Natural killer cell treated with Interleukin-12 subunit alpha and Interleukin-12 subunit beta and Interleukin-15 and Interleukin-18, amount 100 ng/mL, for 72 hours (primary cell): ENCODE measurements at regions not wholly inside any gene's neighbourhood (a gene's known extent, or its start where the extent isn't known, plus 50 kb on each side); places are given as distances from the start of the nearest gene placed in this dataset.
A peak's percentile ranks its signal among the peaks of the same experiment; 100 is the strongest.

Experiments
- ATAC-seq, 2 donors: fragments of 150-1000 bp; cut with Tn5 transposase in 1 of 2; sonication (Bioruptor Pico), chemical (Tn5 transposase) in 1 of 2; 2 replicates each; pipeline ENCODE4 v1.10.0; 2021
- DNase-seq: peaks from one replicate; pipeline ENCODE4 v3.0.0; 2022; ENCODE audit warnings: low spot score
- H3K27ac Mint-ChIP-seq, 2 donors: 1 replicate in 1 of 2; 2 replicates in 1 of 2; pipeline ENCODE4 v1.8.0; 2022; ENCODE audit warnings: mixed read lengths in 2 of 2, mild to moderate bottlenecking in 1 of 2, moderate library complexity in 1 of 2
- H3K27me3 Mint-ChIP-seq, 2 donors: 1 replicate in 1 of 2; 2 replicates in 1 of 2; pipeline ENCODE4 v1.8.0; 2022; ENCODE audit warnings: mixed read lengths in 2 of 2
- H3K36me3 Mint-ChIP-seq: one replicate; pipeline ENCODE4 v1.8.0; 2022; ENCODE audit warnings: mixed read lengths
- H3K4me1 Mint-ChIP-seq, 2 donors: 1 replicate in 1 of 2; 2 replicates in 1 of 2; pipeline ENCODE4 v1.8.0; 2022; ENCODE audit warnings: low read depth in 2 of 2, mixed read lengths in 2 of 2, mild to moderate bottlenecking in 1 of 2
- H3K4me3 Mint-ChIP-seq: one replicate; pipeline ENCODE4 v1.8.0; 2022; ENCODE audit warnings: mixed read lengths
- H3K9me3 Mint-ChIP-seq: 2 replicates; pipeline ENCODE4 v1.8.0; 2022; ENCODE audit warnings: mixed read lengths

GRCh38 chr6:49038294-49038822 lies 424.7 kb downstream of the MMUT start:
- Mint-ChIP-seq H3K27ac (no peak overlapping the region), H3K27me3 (no peaks in the 10 kb centered on the region), H3K36me3 (no peaks in the 10 kb centered on the region), H3K4me1 (no peaks in the 10 kb centered on the region), H3K4me3 (no peak overlapping the region), H3K9me3 (peaks cover 10% of the 10 kb centered on the region)
- ATAC-seq (no peak), DNase-seq (no peak)

- H3K9me3 Mint-ChIP-seq: peaks cover 18% of the 10 kb centered on the region
- H3K27ac Mint-ChIP-seq: no peak overlapping the region
- H3K4me1 Mint-ChIP-seq: no peaks in the 10 kb centered on the region
- no peaks in the 10 kb centered on the region for H3K27me3 Mint-ChIP-seq
- ATAC-seq (no peak), DNase-seq (no peak)
- H3K36me3 Mint-ChIP-seq: no peaks in the 10 kb centered on the region
- H3K4me3 Mint-ChIP-seq: no peak overlapping the region
These were observed 432.6 kb downstream of the MMUT start for GRCh38 chr6:49030251-49031020.

- no peak for ATAC-seq
- Mint-ChIP-seq H3K27me3 (no peaks in the 10 kb centered on the region), H3K9me3 (peaks cover 18% of the 10 kb centered on the region), H3K4me1 (no peaks in the 10 kb centered on the region), H3K4me3 (no peak overlapping the region), H3K27ac (no peak overlapping the region), H3K36me3 (no peaks in the 10 kb centered on the region)
- no peak for DNase-seq
These were observed 435.4 kb downstream of the MMUT start for GRCh38 chr6:49027644-49028043.

- no peak overlapping the region for H3K4me3 Mint-ChIP-seq
- no peak overlapping the region for H3K27ac Mint-ChIP-seq
- H3K4me1 Mint-ChIP-seq: no peaks in the 10 kb centered on the region
- DNase-seq: no peak
- ATAC-seq: peak in 1 of 2 donors; percentile 17
- H3K36me3 Mint-ChIP-seq: no peaks in the 10 kb centered on the region
- H3K27me3 Mint-ChIP-seq: no peaks in the 10 kb centered on the region
- H3K9me3 Mint-ChIP-seq: peaks cover 18% of the 10 kb centered on the region
These were observed 437.5 kb downstream of the MMUT start for GRCh38 chr6:49025273-49026240.

GRCh38 chr6:49004801-49005200 lies 458.3 kb downstream of the MMUT start:
- ATAC-seq (no peak), DNase-seq (no peak)
- H3K27me3 Mint-ChIP-seq: no peaks in the 10 kb centered on the region
- H3K27ac Mint-ChIP-seq: no peak overlapping the region
- H3K4me1 Mint-ChIP-seq: no peaks in the 10 kb centered on the region
- peaks cover 16% of the 10 kb centered on the region for H3K9me3 Mint-ChIP-seq
- no peaks in the 10 kb centered on the region for H3K36me3 Mint-ChIP-seq
- no peak overlapping the region for H3K4me3 Mint-ChIP-seq

- Mint-ChIP-seq H3K36me3 (no peaks in the 10 kb centered on the region), H3K4me1 (no peaks in the 10 kb centered on the region), H3K4me3 (no peak overlapping the region), H3K27me3 (no peaks in the 10 kb centered on the region), H3K9me3 (peaks cover 11% of the 10 kb centered on the region), H3K27ac (no peak overlapping the region)
- DNase-seq (no peak), ATAC-seq (no peak)
These were observed 459.7 kb downstream of the MMUT start for GRCh38 chr6:49003348-49003747.

GRCh38 chr6:49001856-49002541 lies 461.1 kb downstream of the MMUT start:
- Mint-ChIP-seq H3K36me3 (no peaks in the 10 kb centered on the region), H3K27ac (no peak overlapping the region), H3K9me3 (peaks cover 6% of the 10 kb centered on the region), H3K4me3 (no peak overlapping the region), H3K4me1 (no peaks in the 10 kb centered on the region), H3K27me3 (no peaks in the 10 kb centered on the region)
- ATAC-seq: no peak
- DNase-seq: no peak

GRCh38 chr6:48998574-48998973 lies 464.5 kb downstream of the MMUT start:
- H3K27ac Mint-ChIP-seq: no peak overlapping the region
- H3K4me3 Mint-ChIP-seq: no peak overlapping the region
- peaks cover 6% of the 10 kb centered on the region for H3K36me3 Mint-ChIP-seq
- no peaks in the 10 kb centered on the region for H3K27me3 Mint-ChIP-seq
- peaks cover 14% of the 10 kb centered on the region for H3K9me3 Mint-ChIP-seq
- H3K4me1 Mint-ChIP-seq: no peaks in the 10 kb centered on the region
- ATAC-seq: no peak
- no peak for DNase-seq

GRCh38 chr6:48996461-48997119 lies 466.5 kb downstream of the MMUT start:
- Mint-ChIP-seq H3K27me3 (no peaks in the 10 kb centered on the region), H3K36me3 (peaks cover 6% of the 10 kb centered on the region), H3K4me3 (no peak overlapping the region), H3K9me3 (peaks cover 19% of the 10 kb centered on the region), H3K27ac (no peak overlapping the region), H3K4me1 (no peaks in the 10 kb centered on the region)
- DNase-seq (no peak), ATAC-seq (no peak)

GRCh38 chr6:48994811-48995210 lies 468.2 kb downstream of the MMUT start:
- ATAC-seq: no peak
- no peaks in the 10 kb centered on the region for H3K27me3 Mint-ChIP-seq
- no peaks in the 10 kb centered on the region for H3K4me1 Mint-ChIP-seq
- no peak for DNase-seq
- H3K27ac Mint-ChIP-seq: no peak overlapping the region
- H3K9me3 Mint-ChIP-seq: peaks cover 27% of the 10 kb centered on the region
- no peak overlapping the region for H3K4me3 Mint-ChIP-seq
- peaks cover 6% of the 10 kb centered on the region for H3K36me3 Mint-ChIP-seq

- peaks cover 21% of the 10 kb centered on the region for H3K9me3 Mint-ChIP-seq
- no peak overlapping the region for H3K27ac Mint-ChIP-seq
- no peaks in the 10 kb centered on the region for H3K27me3 Mint-ChIP-seq
- peaks cover 2% of the 10 kb centered on the region for H3K36me3 Mint-ChIP-seq
- ATAC-seq (no peak), DNase-seq (no peak)
- H3K4me1 Mint-ChIP-seq: no peaks in the 10 kb centered on the region
- H3K4me3 Mint-ChIP-seq: no peak overlapping the region
These were observed 472.3 kb downstream of the MMUT start for GRCh38 chr6:48990739-48991138.

- Mint-ChIP-seq H3K4me1 (no peaks in the 10 kb centered on the region), H3K4me3 (no peak overlapping the region), H3K9me3 (peaks cover 16% of the 10 kb centered on the region), H3K27me3 (no peaks in the 10 kb centered on the region), H3K36me3 (no peaks in the 10 kb centered on the region), H3K27ac (no peak overlapping the region)
- DNase-seq (no peak), ATAC-seq (no peak)
These were observed 476.2 kb downstream of the MMUT start for GRCh38 chr6:48986845-48987244.

GRCh38 chr6:48986105-48986504 lies 476.9 kb downstream of the MMUT start:
- Mint-ChIP-seq H3K4me1 (no peaks in the 10 kb centered on the region), H3K36me3 (no peaks in the 10 kb centered on the region), H3K27ac (no peak overlapping the region), H3K27me3 (no peaks in the 10 kb centered on the region), H3K9me3 (peaks cover 10% of the 10 kb centered on the region), H3K4me3 (no peak overlapping the region)
- DNase-seq (no peak), ATAC-seq (no peak)
